Endothelial cell of umbilical vein (primary cell): ENCODE measurements at regions not wholly inside any gene's neighbourhood (a gene's known extent, or its start where the extent isn't known, plus 50 kb on each side); places are given as distances from the start of the nearest gene placed in this dataset.

Source experiments
- BruUV-seq: library from RNA; stranded (reverse); fragments of 400-500 nt; replicated peaks from 2 replicates; lab custom pipeline; 2021; lab: Mats Ljungman, UMichigan
- CTCF ChIA-PET: fragments of 300-600, 350-600 bp; sonication (Branson Sonifier 250); formaldehyde crosslinking; loops from one replicate; lab custom pipeline; 2021; ENCODE audit warnings: antibody characterized with exemption, inconsistent platforms; lab: Charles Lee
- POLR2A ChIA-PET: fragments of 300-600, 350-600 bp; sonication (Branson Sonifier 250); formaldehyde crosslinking; loops from one replicate; lab custom pipeline; 2021; ENCODE audit warnings: antibody characterized with exemption, inconsistent platforms; lab: Charles Lee
- DNase-seq: peaks from one replicate; pipeline ENCODE4 v3.0.0-alpha.2; 2011; ENCODE audit warnings: low read depth, low spot score
- FAIRE-seq: peaks from 2 replicates; lab custom pipeline; 2011; peaks lifted over from hg19 to GRCh38; lab: Jason Lieb, UNC
- H2AFZ ChIP-seq: 2 replicates; pipeline ENCODE4 v1.6.0; 2012; ENCODE audit warnings: low read depth, low read length, control low read depth, inconsistent platforms
- H3K27ac ChIP-seq: 2 replicates; pipeline ENCODE4 v1.5.1; 2011; ENCODE audit warnings: low read depth, mild to moderate bottlenecking, control low read depth, low read length, moderate library complexity; ENCODE audit not compliant: insufficient read depth
- H3K27me3 ChIP-seq, 2 experiments: 2 replicates each; pipeline versions ENCODE4 v1.6.0 to v1.6.1; 2011; ENCODE audit warnings: low read length in 2 of 2, mixed read lengths in 1 of 2; ENCODE audit not compliant: control insufficient read depth in 2 of 2, insufficient read depth in 2 of 2
- H3K36me3 ChIP-seq, 2 experiments: 2 replicates in 1 of 2; 3 replicates in 1 of 2; pipeline ENCODE4 v1.5.1; 2011; ENCODE audit warnings: low read length in 2 of 2, mild to moderate bottlenecking in 1 of 2, moderate library complexity in 1 of 2; ENCODE audit not compliant: control insufficient read depth in 2 of 2, insufficient read depth in 2 of 2; ENCODE audit errors: extremely low read depth in 1 of 2
- H3K4me1 ChIP-seq: 3 replicates; pipeline ENCODE4 v1.5.1; 2011; ENCODE audit warnings: mild to moderate bottlenecking, low read length; ENCODE audit not compliant: control insufficient read depth, insufficient read depth; ENCODE audit errors: extremely low read depth
- H3K4me2 ChIP-seq: 2 replicates; pipeline ENCODE4 v1.6.1; 2011; ENCODE audit warnings: low read length, control low read depth, mixed read lengths; ENCODE audit not compliant: insufficient read depth
- H3K4me3 ChIP-seq, 3 experiments: fragments of 200-600 bp in 1 of 3; sonication (generic), shearing (Covaris generic) in 1 of 3; replicated peaks in 1 of 3; 2 replicates each; pipeline ENCODE4 v1.5.1; 2011 to 2016; ENCODE audit warnings: control low read depth in 3 of 3, low read length in 3 of 3, mild to moderate bottlenecking in 2 of 3, inconsistent platforms in 1 of 3, low read depth in 1 of 3, moderate library complexity in 1 of 3; ENCODE audit not compliant: insufficient read depth in 1 of 3
- H3K79me2 ChIP-seq: 2 replicates; pipeline ENCODE4 v1.6.0; 2012; ENCODE audit warnings: low read length, inconsistent platforms; ENCODE audit not compliant: control insufficient read depth, insufficient read depth
- H3K9ac ChIP-seq: replicated peaks from 2 replicates; pipeline ENCODE3; 2011; ENCODE audit warnings: low read length, control low read depth; ENCODE audit not compliant: insufficient read depth; ENCODE audit errors: extremely low read depth
- H3K9me1 ChIP-seq: replicated peaks from 3 replicates; pipeline ENCODE4 v1.6.0; 2011; ENCODE audit warnings: mild to moderate bottlenecking, low read length; ENCODE audit not compliant: control insufficient read depth, insufficient read depth; ENCODE audit errors: extremely low read depth
- H3K9me3 ChIP-seq: replicated peaks from 2 replicates; pipeline ENCODE4 v1.5.1; 2012; ENCODE audit warnings: low read length, inconsistent platforms; ENCODE audit not compliant: control insufficient read depth, insufficient read depth
- H4K20me1 ChIP-seq: replicated peaks from 2 replicates; pipeline ENCODE3; 2011; ENCODE audit warnings: mild to moderate bottlenecking, low read length; ENCODE audit not compliant: control insufficient read depth, insufficient read depth; ENCODE audit errors: extremely low read depth
- CTCF ChIP-seq, 2 donors: IDR thresholded peaks; 1 replicate in 1 of 2; 2 replicates in 1 of 2; pipeline ENCODE4 v1.5.1; 2011; ENCODE audit warnings: low read length in 2 of 2, mild to moderate bottlenecking in 2 of 2, moderate library complexity in 2 of 2, control low read depth in 1 of 2, inconsistent platforms in 1 of 2, low read depth in 1 of 2; ENCODE audit not compliant: insufficient read depth in 1 of 2; ENCODE audit errors: extremely low read depth in 1 of 2
- EZH2 ChIP-seq: IDR thresholded peaks from 2 replicates; pipeline ENCODE4 v1.6.1; 2012; ENCODE audit warnings: borderline replicate concordance, low read depth, mild to moderate bottlenecking, moderate library complexity, low read length, inconsistent platforms; ENCODE audit not compliant: severe bottlenecking
- FOS ChIP-seq: IDR thresholded peaks from 2 replicates; pipeline ENCODE4 v1.6.1; 2011; ENCODE audit warnings: mild to moderate bottlenecking, low read length, moderate library complexity, borderline replicate concordance; ENCODE audit not compliant: insufficient read depth
- GATA2 ChIP-seq: IDR thresholded peaks from 2 replicates; pipeline ENCODE4 v1.7.0; 2011; ENCODE audit warnings: low read depth, mild to moderate bottlenecking, moderate library complexity, mixed read lengths, low read length; ENCODE audit not compliant: insufficient read length, insufficient read depth
- JUN ChIP-seq: IDR thresholded peaks from 2 replicates; pipeline ENCODE4 v1.6.1; 2011; ENCODE audit warnings: borderline replicate concordance, low read depth; ENCODE audit not compliant: insufficient read length, insufficient read depth
- MAX ChIP-seq: IDR thresholded peaks from 2 replicates; pipeline ENCODE4 v1.6.1; 2011; ENCODE audit not compliant: insufficient read depth, insufficient read length
- MYC ChIP-seq: IDR thresholded peaks from one replicate; pipeline ENCODE4 v1.6.1; 2011; ENCODE audit warnings: mild to moderate bottlenecking, low read depth, low read length
- POLR2A ChIP-seq: IDR thresholded peaks from 2 replicates; pipeline ENCODE4 v1.6.1; 2012; ENCODE audit warnings: low read depth, mild to moderate bottlenecking, control low read depth, low read length
- POLR2AphosphoS5 ChIP-seq: IDR thresholded peaks from 2 replicates; pipeline ENCODE4 v1.6.1; 2012; ENCODE audit warnings: low read depth, mild to moderate bottlenecking, control low read depth, low read length, moderate library complexity; ENCODE audit not compliant: insufficient read depth
- dilution Hi-C: fragments of 300-500 bp; cut with MboI; formaldehyde crosslinking; loops from one replicate; pipeline ENCODE4 v1.15.0; 2019; ENCODE audit warnings: low sequenced_read_pairs; ENCODE audit not compliant: extremely low pct_ligation_motif_present
- intact Hi-C: fragments of 100-400 bp; cut with micrococcal nuclease; formaldehyde crosslinking; loops from one replicate; pipeline ENCODE4 v1.10.0; 2022

GRCh38 chr20:24341781-24342180 lies 127.6 kb upstream of the SYNDIG1 start:
- Histone ChIP-seq H2AFZ (no peak overlapping the region), H3K4me2 (no peak overlapping the region), H3K4me3 (no peak overlapping the region), H3K4me1 (no peaks in the 10 kb centered on the region), H3K9ac (no peak overlapping the region), H3K27ac (no peak overlapping the region), H3K9me1 (no peaks in the 10 kb centered on the region), H4K20me1 (no peaks in the 10 kb centered on the region), H3K9me3 (no peaks in the 10 kb centered on the region), H3K79me2 (no peaks in the 10 kb centered on the region), H3K27me3 (no peaks in the 10 kb centered on the region), H3K36me3 (no peaks in the 10 kb centered on the region)
- POLR2A ChIA-PET: no interaction called here
- no peak for TF ChIP-seq JUN
- no peak for TF ChIP-seq FOS
- TF ChIP-seq MYC: no peak
- TF ChIP-seq EZH2: no peak
- TF ChIP-seq POLR2AphosphoS5: no peak
- TF ChIP-seq MAX: no peak
- TF ChIP-seq POLR2A: no peak
- TF ChIP-seq GATA2: no peak
- no peak for TF ChIP-seq CTCF (IDR thresholded peaks at IDR 0.05; ENCODE audit: extremely low read depth in 1 of 2, insufficient read depth in 1 of 2, low read depth in 1 of 2, low read length in 2 of 2)
- dilution Hi-C loops (no loop called here), intact Hi-C loops (no loop called here)
- CTCF ChIA-PET: no interaction called here
- BruUV-seq: no TSS peak
- no peak for FAIRE-seq
- no peak for DNase-seq
